Muscle layer of colon (tissue), 2 donors: ENCODE measurements at regions not wholly inside any gene's neighbourhood (a gene's known extent, or its start where the extent isn't known, plus 50 kb on each side); places are given as distances from the start of the nearest gene placed in this dataset.

ENCODE experiments used
- H3K27ac ChIP-seq: one replicate; pipeline ENCODE4 v1.7.0; 2013; ENCODE audit warnings: low read depth, mild to moderate bottlenecking, low read length, moderate library complexity
- H3K27me3 ChIP-seq, 2 donors: one replicate each; pipeline ENCODE4 v1.7.0; 2013; ENCODE audit warnings: low read length in 2 of 2, mild to moderate bottlenecking in 2 of 2; ENCODE audit not compliant: insufficient read depth in 2 of 2, control insufficient read depth in 1 of 2
- H3K36me3 ChIP-seq: one replicate; pipeline ENCODE4 v1.7.0; 2013; ENCODE audit warnings: mild to moderate bottlenecking, low read length; ENCODE audit not compliant: insufficient read depth
- H3K4me1 ChIP-seq: one replicate; pipeline ENCODE4 v1.7.0; 2013; ENCODE audit warnings: mild to moderate bottlenecking, low read length; ENCODE audit not compliant: insufficient read depth
- H3K4me3 ChIP-seq, 2 donors: one replicate each; pipeline ENCODE4 v1.7.0; 2013; ENCODE audit warnings: low read length in 2 of 2, low read depth in 1 of 2, mild to moderate bottlenecking in 1 of 2, moderate library complexity in 1 of 2
- H3K9ac ChIP-seq: one replicate; pipeline ENCODE4 v1.7.0; 2013; ENCODE audit warnings: low read length
- H3K9me3 ChIP-seq: one replicate; pipeline ENCODE4 v1.7.0; 2013; ENCODE audit warnings: mild to moderate bottlenecking, low read length
- donor health status: abdominal sarcoma.
- donor health status: Adenocarcinoma of cecum.

DNA sequence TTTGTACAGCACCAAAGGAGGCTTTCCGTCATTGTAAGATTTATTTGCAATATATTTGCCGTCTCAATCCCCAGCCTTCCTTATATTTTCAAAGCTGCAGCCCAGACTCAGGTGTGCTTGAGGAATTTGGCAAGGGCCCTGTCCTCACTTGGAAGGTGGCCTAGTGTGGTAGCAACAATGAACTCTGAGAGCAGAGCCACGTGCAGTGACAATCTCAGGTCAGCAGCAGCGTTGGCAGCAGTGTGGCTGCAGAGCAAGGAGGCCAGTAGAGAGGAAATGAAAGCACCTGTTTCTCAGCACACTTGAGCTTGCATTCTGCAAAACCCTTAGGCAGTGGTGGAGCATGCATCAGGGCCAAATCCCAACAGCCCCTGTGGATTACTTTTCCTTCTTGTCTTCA is 613.5 kb downstream of the RBFOX1 start:
- no peaks in the 10 kb centered on the region for H3K36me3 ChIP-seq
- no peak overlapping the region for H3K4me3 ChIP-seq
- no peak overlapping the region for H3K9ac ChIP-seq
- no peaks in the 10 kb centered on the region for H3K27me3 ChIP-seq
- no peaks in the 10 kb centered on the region for H3K4me1 ChIP-seq
- no peaks in the 10 kb centered on the region for H3K9me3 ChIP-seq
- H3K27ac ChIP-seq, result no peak overlapping the region

DNA sequence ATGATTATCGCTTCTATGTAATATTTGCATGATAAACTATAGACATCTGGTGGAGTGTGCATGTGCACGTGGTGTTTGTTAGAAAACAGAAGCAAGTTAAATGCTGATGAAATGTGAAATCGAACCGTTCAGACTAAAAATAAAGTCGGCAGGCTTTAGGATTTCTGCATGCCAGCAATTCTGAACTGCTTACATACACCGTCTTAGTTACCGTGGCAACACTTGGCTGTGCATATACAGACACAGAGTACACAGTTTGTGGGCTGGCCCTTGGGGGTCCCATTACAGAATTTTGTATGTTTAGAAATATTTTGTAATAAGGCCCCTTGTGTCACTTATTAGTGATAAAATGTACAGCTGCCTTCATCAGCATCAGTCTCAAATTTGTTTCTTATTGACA is 605.5 kb downstream of the RBFOX1 start:
- H3K4me3 ChIP-seq, result no peak overlapping the region
- no peaks in the 10 kb centered on the region for H3K4me1 ChIP-seq
- no peaks in the 10 kb centered on the region for H3K9me3 ChIP-seq
- H3K27me3 ChIP-seq, result no peaks in the 10 kb centered on the region
- H3K36me3 ChIP-seq, result no peaks in the 10 kb centered on the region
- no peak overlapping the region for H3K27ac ChIP-seq
- H3K9ac ChIP-seq, result no peak overlapping the region

DNA sequence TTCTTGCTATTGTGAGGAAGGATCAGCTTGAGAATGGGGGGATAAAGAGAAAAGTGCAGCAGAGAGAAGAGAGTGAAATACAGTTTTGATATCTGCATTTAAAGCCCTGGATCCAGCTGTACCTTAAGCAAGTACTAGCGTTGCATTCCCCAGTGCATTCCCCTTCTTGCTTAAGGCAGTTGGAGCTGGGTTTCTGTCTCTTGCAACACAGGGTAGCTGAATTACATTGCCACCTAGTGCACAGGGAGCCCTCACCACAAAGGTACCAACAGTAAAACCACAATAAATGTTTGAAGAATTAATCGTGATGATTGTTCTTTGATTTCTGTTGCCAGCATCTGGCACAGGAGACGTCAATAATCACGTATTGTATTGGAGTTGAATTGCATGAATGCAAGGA is 588.7 kb downstream of the RBFOX1 start:
- Histone ChIP-seq H3K27ac (no peak overlapping the region), H3K27me3 (no peaks in the 10 kb centered on the region), H3K4me1 (no peaks in the 10 kb centered on the region), H3K36me3 (no peaks in the 10 kb centered on the region), H3K4me3 (no peak overlapping the region), H3K9ac (no peak overlapping the region), H3K9me3 (no peaks in the 10 kb centered on the region)

DNA sequence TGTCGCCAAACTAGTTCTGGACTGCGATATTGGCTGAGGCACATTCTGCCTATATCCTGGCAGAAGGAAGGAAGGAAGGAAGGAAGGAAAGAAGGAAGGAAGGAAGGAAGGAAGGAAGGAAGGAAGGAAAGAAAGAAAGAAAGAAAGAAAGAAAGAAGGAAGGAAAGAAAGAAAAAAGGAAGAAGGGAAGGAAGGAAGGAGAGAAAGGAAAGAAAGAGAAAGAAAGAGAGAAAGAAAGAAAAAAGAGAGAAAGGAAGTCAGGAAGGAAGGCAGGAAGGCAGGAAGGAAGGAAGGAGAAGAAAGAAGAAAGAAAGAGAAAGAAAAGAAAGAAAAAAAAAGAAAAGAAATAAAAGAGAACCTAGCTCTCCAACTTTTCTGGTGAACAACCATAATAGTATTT is 587.1 kb downstream of the RBFOX1 start:
- no peaks in the 10 kb centered on the region for H3K4me1 ChIP-seq
- no peaks in the 10 kb centered on the region for H3K27me3 ChIP-seq
- no peak overlapping the region for H3K9ac ChIP-seq

DNA sequence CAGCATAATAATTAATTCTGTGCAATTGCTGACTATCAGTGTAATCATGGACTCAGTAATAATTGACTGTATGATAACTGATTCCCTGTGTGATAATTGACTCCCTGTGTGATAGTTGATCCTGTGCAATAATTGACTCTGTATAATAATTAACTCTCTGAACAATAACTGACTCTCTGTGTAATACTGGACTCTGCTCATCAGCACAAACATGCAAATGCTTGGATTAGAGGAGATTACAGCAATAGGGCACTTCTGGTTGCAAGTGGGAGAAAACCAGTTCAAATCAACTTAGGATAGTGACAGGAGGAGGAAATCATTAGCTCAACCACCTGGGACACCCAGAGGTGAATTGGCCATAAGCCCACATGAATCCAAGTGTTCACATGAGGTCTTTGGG is 582.1 kb downstream of the RBFOX1 start:
- H3K27me3 ChIP-seq, result no peaks in the 10 kb centered on the region
- no peaks in the 10 kb centered on the region for H3K4me1 ChIP-seq
- no peak overlapping the region for H3K27ac ChIP-seq
- no peak overlapping the region for H3K4me3 ChIP-seq
- no peaks in the 10 kb centered on the region for H3K36me3 ChIP-seq
- H3K9me3 ChIP-seq, result no peaks in the 10 kb centered on the region
- H3K9ac ChIP-seq, result no peak overlapping the region

More for the DNA sequence above, 587.1 kb downstream of the RBFOX1 start:
- no peak overlapping the region for H3K27ac ChIP-seq
- no peaks in the 10 kb centered on the region for H3K36me3 ChIP-seq
- no peaks in the 10 kb centered on the region for H3K9me3 ChIP-seq
- no peak overlapping the region for H3K4me3 ChIP-seq

DNA sequence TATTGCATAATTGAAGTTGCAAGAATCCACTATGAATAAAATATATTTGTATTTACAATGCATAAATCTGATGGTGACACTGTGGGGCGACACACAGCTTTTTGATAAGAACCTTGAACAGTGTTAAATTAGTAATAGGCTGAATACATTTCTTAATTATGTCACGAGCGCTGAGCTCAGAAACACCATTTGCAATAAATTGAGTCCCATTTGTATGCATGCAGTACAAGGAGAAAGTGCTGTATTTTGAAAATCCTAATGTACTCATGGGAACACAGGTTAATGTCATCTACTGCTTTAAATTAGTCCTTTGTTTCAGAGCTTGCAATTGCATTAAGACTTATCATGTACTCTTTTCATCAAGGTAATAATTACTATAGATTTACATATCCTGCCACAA is 579.5 kb downstream of the RBFOX1 start:
- no peaks in the 10 kb centered on the region for H3K4me1 ChIP-seq
- H3K27me3 ChIP-seq, result no peaks in the 10 kb centered on the region
- no peaks in the 10 kb centered on the region for H3K9me3 ChIP-seq
- H3K36me3 ChIP-seq, result no peaks in the 10 kb centered on the region
- H3K27ac ChIP-seq, result no peak overlapping the region
- no peak overlapping the region for H3K9ac ChIP-seq
- no peak overlapping the region for H3K4me3 ChIP-seq

DNA sequence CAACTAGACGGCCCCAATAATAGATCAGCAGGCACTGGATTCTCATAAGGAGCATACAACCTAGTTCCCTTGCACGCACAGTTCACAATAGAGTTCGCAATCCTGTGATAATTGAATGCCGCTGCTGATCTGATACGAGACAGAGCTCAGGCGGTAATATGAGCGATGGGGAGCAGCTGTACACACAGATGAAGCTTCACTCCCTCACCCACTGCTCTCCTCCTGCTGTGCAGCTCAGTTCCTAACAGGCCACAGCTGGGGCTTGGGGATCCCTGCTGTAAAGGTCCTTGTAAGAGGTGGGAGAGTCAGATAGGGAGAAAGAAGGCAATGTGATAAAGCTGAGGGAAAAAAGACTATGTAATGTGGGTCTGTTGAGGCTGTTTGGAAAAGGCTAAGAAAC is 577.5 kb downstream of the RBFOX1 start:
- Histone ChIP-seq H3K9me3 (no peaks in the 10 kb centered on the region), H3K27me3 (no peaks in the 10 kb centered on the region), H3K4me1 (no peaks in the 10 kb centered on the region), H3K36me3 (no peaks in the 10 kb centered on the region), H3K4me3 (no peak overlapping the region), H3K9ac (no peak overlapping the region), H3K27ac (no peak overlapping the region)

DNA sequence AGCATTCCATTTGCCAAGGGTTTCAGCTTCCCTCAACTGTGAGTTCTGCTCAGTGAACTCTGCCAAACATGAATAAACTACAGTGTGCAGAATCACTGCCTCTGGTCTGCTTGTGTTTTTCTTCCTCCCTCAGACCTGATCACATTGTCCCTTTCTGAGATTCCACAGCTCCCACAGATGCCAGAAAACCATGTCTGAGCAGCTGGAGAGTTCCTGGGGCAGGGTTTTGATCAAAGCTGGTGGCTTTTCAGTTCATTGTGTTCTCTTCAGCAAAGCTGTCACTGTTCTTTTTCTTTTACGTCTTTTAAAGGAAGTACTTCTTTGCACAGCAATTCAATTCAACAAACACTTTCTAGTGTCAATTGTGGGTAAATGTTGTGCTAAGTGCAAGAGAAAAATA is 555.8 kb downstream of the RBFOX1 start:
- H3K4me1 ChIP-seq, result peaks cover 22% of the 10 kb centered on the region
- H3K27me3 ChIP-seq, result no peaks in the 10 kb centered on the region
- no peaks in the 10 kb centered on the region for H3K9me3 ChIP-seq
- no peak overlapping the region for H3K27ac ChIP-seq
- H3K4me3 ChIP-seq, result no peak overlapping the region
- no peak overlapping the region for H3K9ac ChIP-seq
- no peaks in the 10 kb centered on the region for H3K36me3 ChIP-seq

DNA sequence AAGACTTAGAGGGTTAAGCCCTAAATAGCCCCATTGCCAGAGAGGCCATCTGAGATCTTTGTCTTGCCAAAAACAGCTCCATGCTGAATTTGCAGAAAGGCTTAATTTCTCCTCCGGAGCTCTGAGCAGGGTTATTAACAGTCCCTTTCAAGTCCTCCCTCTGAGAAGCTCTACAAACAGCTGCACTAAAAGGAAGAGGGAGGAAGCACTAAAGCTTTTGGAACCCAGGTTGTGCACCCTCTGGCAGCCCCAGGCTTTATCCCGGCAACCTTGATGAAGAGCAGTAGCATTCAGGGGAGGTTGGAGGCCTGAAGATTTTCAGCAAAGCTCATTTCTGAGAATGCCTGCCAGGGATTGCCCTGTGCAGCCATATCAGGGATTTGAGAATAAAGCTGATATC is 554.7 kb downstream of the RBFOX1 start:
- H3K36me3 ChIP-seq, result no peaks in the 10 kb centered on the region
- peaks cover 22% of the 10 kb centered on the region for H3K4me1 ChIP-seq
- H3K9me3 ChIP-seq, result no peaks in the 10 kb centered on the region
- H3K4me3 ChIP-seq, result no peak overlapping the region
- H3K27me3 ChIP-seq, result no peaks in the 10 kb centered on the region
- H3K9ac ChIP-seq, result no peak overlapping the region
- H3K27ac ChIP-seq, result no peak overlapping the region

DNA sequence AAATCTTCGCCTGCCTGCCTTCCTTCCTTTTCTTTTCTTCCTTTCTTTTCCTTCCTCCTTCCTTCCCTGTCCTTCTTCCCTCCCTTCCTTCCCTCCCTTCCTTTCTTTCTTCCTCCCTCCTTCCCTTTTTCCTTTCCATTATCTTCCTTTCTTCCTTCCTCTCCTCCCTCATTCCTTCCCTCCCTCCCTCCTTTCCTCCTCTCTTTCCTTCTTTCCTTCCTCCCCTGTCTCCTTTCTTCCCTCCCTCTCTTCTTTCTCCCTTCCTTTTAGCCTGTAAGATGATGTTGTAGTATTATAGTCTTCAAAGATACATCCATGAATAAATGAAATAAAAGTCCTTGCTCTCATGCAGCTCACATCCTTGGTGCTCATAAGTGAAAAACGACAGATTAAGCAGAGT is 539.3 kb downstream of the RBFOX1 start:
- H3K9ac ChIP-seq, result no peak overlapping the region

DNA sequence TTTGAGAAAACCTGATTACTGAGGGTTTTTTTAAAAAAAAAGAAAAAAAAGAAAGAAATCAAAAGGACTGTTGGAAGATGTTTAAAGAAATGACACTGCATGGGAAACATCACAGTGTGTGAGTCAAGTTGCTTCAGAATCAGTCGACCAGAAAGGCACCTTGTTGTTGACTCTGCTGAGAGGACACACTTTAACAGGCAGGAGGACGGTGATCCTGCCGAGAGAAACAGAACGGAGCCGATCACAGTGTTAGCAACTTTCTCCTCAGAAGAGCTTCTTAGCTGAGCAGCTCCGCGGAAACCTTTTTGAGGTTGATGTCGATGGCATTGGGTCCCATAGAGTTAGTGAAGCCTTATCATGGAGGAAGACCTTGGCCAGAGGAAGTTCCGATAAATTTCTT is 538.7 kb downstream of the RBFOX1 start:
- Histone ChIP-seq H3K27me3 (no peaks in the 10 kb centered on the region), H3K4me1 (no peaks in the 10 kb centered on the region), H3K4me3 (no peak overlapping the region), H3K36me3 (no peaks in the 10 kb centered on the region), H3K27ac (no peak overlapping the region), H3K9me3 (no peaks in the 10 kb centered on the region), H3K9ac (no peak overlapping the region)

More for the DNA sequence above, 539.3 kb downstream of the RBFOX1 start:
- Histone ChIP-seq H3K4me1 (no peaks in the 10 kb centered on the region), H3K27me3 (no peaks in the 10 kb centered on the region), H3K36me3 (no peaks in the 10 kb centered on the region), H3K27ac (no peak overlapping the region), H3K9me3 (no peaks in the 10 kb centered on the region), H3K4me3 (no peak overlapping the region)

DNA sequence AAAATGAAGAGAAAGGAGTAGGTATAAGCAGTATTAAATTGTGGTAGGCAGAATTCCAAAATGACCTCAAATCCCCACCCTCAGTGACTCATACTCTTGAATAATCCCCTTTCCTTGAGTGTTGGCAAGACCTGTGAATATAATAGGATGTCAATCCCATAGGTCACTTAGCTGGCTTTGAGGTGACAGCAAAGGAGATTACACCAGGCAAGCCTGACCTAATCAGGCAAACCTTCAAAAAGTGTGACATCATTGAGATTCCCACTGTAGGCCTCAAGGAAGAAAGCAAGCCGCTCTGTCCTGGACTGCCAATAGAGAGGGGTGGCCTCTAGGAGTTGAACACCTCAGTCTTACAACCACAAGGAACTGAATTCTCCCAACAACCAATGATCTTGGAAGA is 535.2 kb downstream of the RBFOX1 start:
- no peaks in the 10 kb centered on the region for H3K27me3 ChIP-seq
- no peak overlapping the region for H3K4me3 ChIP-seq
- no peaks in the 10 kb centered on the region for H3K36me3 ChIP-seq
- no peak overlapping the region for H3K9ac ChIP-seq
- H3K27ac ChIP-seq, result no peak overlapping the region
- H3K9me3 ChIP-seq, result no peaks in the 10 kb centered on the region
- H3K4me1 ChIP-seq, result no peaks in the 10 kb centered on the region
